ENCODE measurements at regions not wholly inside any gene's neighbourhood (a gene's known extent, or its start where the extent isn't known, plus 50 kb on each side); places are given as distances from the start of the nearest gene placed in this dataset.
"Not testable (repeated sequence)": the region's sequence is repeated elsewhere in the genome, so short reads cannot be mapped to it uniquely, and the experiment has no call there.

GRCh38 chr3:154932633-154933032 lies 147.5 kb upstream of the MME start:
- Histone ChIP-seq H3K4me1 (no peaks in the 10 kb centered on the region), H3K36me3 (no peaks in the 10 kb centered on the region), H3K4me3 (no peak overlapping the region), H3K27me3 (no peaks in the 10 kb centered on the region), H3K27ac (no peak overlapping the region), H3K9me3 (no peaks in the 10 kb centered on the region)
- no peak for DNase-seq (ENCODE audit: low spot score in 2 of 2)
- intact Hi-C loops (cut with DNase I), result no loop called here
- TF ChIP-seq CTCF (IDR thresholded peaks at IDR 0.05), result no peak

GRCh38 chr3:154931484-154931883 lies 148.6 kb upstream of the MME start:
- no peaks in the 10 kb centered on the region for H3K36me3 ChIP-seq
- no peaks in the 10 kb centered on the region for H3K27me3 ChIP-seq
- no peak for DNase-seq (ENCODE audit: low spot score in 2 of 2)
- no peaks in the 10 kb centered on the region for H3K9me3 ChIP-seq
- TF ChIP-seq CTCF (IDR thresholded peaks at IDR 0.05), result no peak
- H3K27ac ChIP-seq, result no peak overlapping the region
- H3K4me1 ChIP-seq, result no peaks in the 10 kb centered on the region
- H3K4me3 ChIP-seq, result no peak overlapping the region
- intact Hi-C loops (cut with DNase I), result no loop called here

- no peaks in the 10 kb centered on the region for H3K27me3 ChIP-seq
- H3K27ac ChIP-seq, result no peak overlapping the region
- intact Hi-C loops (cut with DNase I), result no loop called here
- no peak for TF ChIP-seq CTCF (IDR thresholded peaks at IDR 0.05)
- no peaks in the 10 kb centered on the region for H3K36me3 ChIP-seq
- no peaks in the 10 kb centered on the region for H3K9me3 ChIP-seq
- no peak overlapping the region for H3K4me3 ChIP-seq
- DNase-seq (ENCODE audit: low spot score in 2 of 2), result no peak
- H3K4me1 ChIP-seq, result no peaks in the 10 kb centered on the region
Measured at GRCh38 chr3:154926721-154927120, 153.4 kb upstream of the MME start.

GRCh38 chr3:154921351-154921750 lies 158.8 kb upstream of the MME start:
- TF ChIP-seq CTCF (IDR thresholded peaks at IDR 0.05), result no peak
- no peaks in the 10 kb centered on the region for H3K4me1 ChIP-seq
- intact Hi-C loops (cut with DNase I), result no loop called here
- no peaks in the 10 kb centered on the region for H3K36me3 ChIP-seq
- H3K27me3 ChIP-seq, result no peaks in the 10 kb centered on the region
- no peak for DNase-seq (ENCODE audit: low spot score in 2 of 2)
- H3K9me3 ChIP-seq, result no peaks in the 10 kb centered on the region
- no peak overlapping the region for H3K4me3 ChIP-seq
- H3K27ac ChIP-seq, result no peak overlapping the region

- no peaks in the 10 kb centered on the region for H3K9me3 ChIP-seq
- TF ChIP-seq CTCF (IDR thresholded peaks at IDR 0.05), result no peak
- intact Hi-C loops (cut with DNase I), result no loop called here
- H3K27me3 ChIP-seq, result no peaks in the 10 kb centered on the region
- H3K4me3 ChIP-seq, result no peak overlapping the region
- H3K27ac ChIP-seq, result no peak overlapping the region
- H3K36me3 ChIP-seq, result no peaks in the 10 kb centered on the region
- H3K4me1 ChIP-seq, result no peaks in the 10 kb centered on the region
- no peak for DNase-seq (ENCODE audit: low spot score in 2 of 2)
Measured at GRCh38 chr3:154919226-154919625, 160.9 kb upstream of the MME start.

- Histone ChIP-seq H3K27me3 (no peaks in the 10 kb centered on the region), H3K4me3 (no peak overlapping the region), H3K27ac (no peak overlapping the region), H3K4me1 (no peaks in the 10 kb centered on the region), H3K36me3 (no peaks in the 10 kb centered on the region), H3K9me3 (no peaks in the 10 kb centered on the region)
- intact Hi-C loops (cut with DNase I), result no loop called here
- no peak for TF ChIP-seq CTCF (IDR thresholded peaks at IDR 0.05)
- DNase-seq (ENCODE audit: low spot score in 2 of 2), result no peak
Measured at GRCh38 chr3:154904328-154904727, 175.8 kb upstream of the MME start.

- H3K4me1 ChIP-seq; H3K27ac ChIP-seq; H3K36me3 ChIP-seq; H3K9me3 ChIP-seq; H3K27me3 ChIP-seq; H3K4me3 ChIP-seq; intact Hi-C loops (cut with DNase I); DNase-seq (ENCODE audit: low spot score in 2 of 2): not testable (repeated sequence)
Measured at GRCh38 chr3:154902495-154902894, 177.6 kb upstream of the MME start.
